NCI-H1436 treated with DMSO at 0.1 percent for 48 hours (cell line): ENCODE measurements at regions not wholly inside any gene's neighbourhood (a gene's known extent, or its start where the extent isn't known, plus 50 kb on each side); places are given as distances from the start of the nearest gene placed in this dataset.

Source experiments
- DNase-seq: peaks from one replicate; lab custom pipeline; 2025; lab: John Stamatoyannopoulos, UW

GRCh38 chr16:85403693-85404092 is 209.4 kb upstream of the GSE1 start:
- DNase-seq = no peak

- DNase-seq = no peak
These were observed 200.1 kb upstream of the GSE1 start for GRCh38 chr16:85412911-85413520.

- DNase-seq = no peak
These were observed 199.1 kb upstream of the GSE1 start for GRCh38 chr16:85413691-85414663.

- DNase-seq = no peak
These were observed 197.7 kb upstream of the GSE1 start for GRCh38 chr16:85415196-85416090.

- no peak for DNase-seq
These were observed 196.7 kb upstream of the GSE1 start for GRCh38 chr16:85416228-85417109.

- no peak for DNase-seq
These were observed 195.8 kb upstream of the GSE1 start for GRCh38 chr16:85417156-85417860.

- DNase-seq = no peak
These were observed 194.1 kb upstream of the GSE1 start for GRCh38 chr16:85418978-85419491.

- DNase-seq = no peak
These were observed 193.4 kb upstream of the GSE1 start for GRCh38 chr16:85419503-85420408.

- no peak for DNase-seq
These were observed 192.4 kb upstream of the GSE1 start for GRCh38 chr16:85420501-85421337.

GRCh38 chr16:85421338-85422195 is 191.6 kb upstream of the GSE1 start:
- no peak for DNase-seq

- DNase-seq = no peak
These were observed 190.9 kb upstream of the GSE1 start for GRCh38 chr16:85422196-85422631.

- DNase-seq = no peak
These were observed 190.2 kb upstream of the GSE1 start for GRCh38 chr16:85422632-85423550.

- no peak for DNase-seq
These were observed 189.5 kb upstream of the GSE1 start for GRCh38 chr16:85423631-85424030.

GRCh38 chr16:85424260-85425073 is 188.7 kb upstream of the GSE1 start:
- no peak for DNase-seq

GRCh38 chr16:85425074-85425662 is 188.0 kb upstream of the GSE1 start:
- no peak for DNase-seq
